WTC11 (cell line): ENCODE measurements at regions not wholly inside any gene's neighbourhood (a gene's known extent, or its start where the extent isn't known, plus 50 kb on each side); places are given as distances from the start of the nearest gene placed in this dataset.

Experiments used
- ATAC-seq: fragments of 200-7000 bp; cut with Tn5 transposase; 2 replicates; pipeline ENCODE4 v1.10.0; 2021; ENCODE audit warnings: mild to moderate bottlenecking, moderate library complexity
- CTCF ChIA-PET: fragments of 300-600 bp; sonication (Branson Sonifier 250); formaldehyde crosslinking; loops from one replicate; lab custom pipeline; 2021; ENCODE audit warnings: antibody characterized with exemption; lab: Charles Lee
- POLR2A ChIA-PET: fragments of 350-600 bp; sonication (Branson Sonifier 250); formaldehyde crosslinking; loops from one replicate; lab custom pipeline; 2021; ENCODE audit warnings: antibody characterized with exemption; lab: Charles Lee
- DNase-seq: peaks from one replicate; pipeline ENCODE4 v3.0.0; 2021; ENCODE audit warnings: low spot score
- H3K27ac Mint-ChIP-seq: 2 replicates; pipeline ENCODE4 v1.8.0; 2021; ENCODE audit warnings: mixed read lengths
- H3K27me3 Mint-ChIP-seq: 2 replicates; pipeline ENCODE4 v1.8.0; 2021; ENCODE audit warnings: low read depth, mild to moderate bottlenecking, moderate library complexity, mixed read lengths
- H3K36me3 Mint-ChIP-seq: 2 replicates; pipeline ENCODE4 v1.8.0; 2021; ENCODE audit warnings: mixed read lengths
- H3K4me1 Mint-ChIP-seq: 2 replicates; pipeline ENCODE4 v1.8.0; 2022; ENCODE audit warnings: mixed read lengths
- H3K4me3 Mint-ChIP-seq: 2 replicates; pipeline ENCODE4 v1.8.0; 2021; ENCODE audit warnings: mild to moderate bottlenecking, moderate library complexity, mixed read lengths
- H3K9me3 Mint-ChIP-seq: 2 replicates; pipeline ENCODE4 v1.8.0; 2021; ENCODE audit warnings: mixed read lengths
- ATF3 ChIP-seq: sonication (generic); formaldehyde crosslinking; conservative IDR thresholded peaks from 2 replicates; pipeline ENCODE4 v1.8.1; 2022; ENCODE audit warnings: mild to moderate bottlenecking, missing genetic modification reagents
- CDX4 ChIP-seq: fragments of 250-450 bp; sonication (Bioruptor Pico); IDR thresholded peaks from 2 replicates; pipeline ENCODE4 v1.9.0; 2021; ENCODE audit warnings: moderate library complexity, mild to moderate bottlenecking, inconsistent platforms, borderline replicate concordance
- ETV6 ChIP-seq: sonication (generic); formaldehyde crosslinking; IDR thresholded peaks from 2 replicates; pipeline ENCODE4 v1.8.1; 2022; ENCODE audit warnings: mild to moderate bottlenecking, missing genetic modification reagents
- FOXJ3 ChIP-seq: sonication (generic); formaldehyde crosslinking; IDR thresholded peaks from 2 replicates; pipeline ENCODE4 v1.9.0; 2021; ENCODE audit warnings: missing genetic modification reagents, mild to moderate bottlenecking, borderline replicate concordance
- FOXK1 ChIP-seq: sonication (generic); formaldehyde crosslinking; IDR thresholded peaks from 2 replicates; pipeline ENCODE4 v1.8.0; 2022; ENCODE audit warnings: mild to moderate bottlenecking, moderate library complexity, missing genetic modification reagents
- GRHL2 ChIP-seq: fragments of 250-450 bp; sonication (Bioruptor Pico); IDR thresholded peaks from 2 replicates; pipeline ENCODE4 v1.8.0; 2022; ENCODE audit warnings: mild to moderate bottlenecking, moderate library complexity; ENCODE audit not compliant: insufficient replicate concordance, severe bottlenecking
- HMGXB4 ChIP-seq: sonication (generic); formaldehyde crosslinking; IDR thresholded peaks from 2 replicates; pipeline ENCODE4 v1.8.1; 2023; ENCODE audit warnings: mild to moderate bottlenecking, moderate library complexity, missing genetic modification reagents
- IRF1 ChIP-seq: sonication (generic); formaldehyde crosslinking; IDR thresholded peaks from 2 replicates; pipeline ENCODE4 v1.8.0; 2023; ENCODE audit warnings: missing genetic modification reagents
- IRF2 ChIP-seq: sonication (generic); formaldehyde crosslinking; IDR thresholded peaks from 2 replicates; pipeline ENCODE4 v1.8.0; 2022; ENCODE audit warnings: low read depth, missing genetic modification reagents, borderline replicate concordance
- JUN ChIP-seq: sonication (generic); formaldehyde crosslinking; IDR thresholded peaks from 2 replicates; pipeline ENCODE4 v1.8.0; 2023; ENCODE audit warnings: mild to moderate bottlenecking, missing genetic modification reagents
- MAX ChIP-seq: sonication (generic); formaldehyde crosslinking; IDR thresholded peaks from 2 replicates; pipeline ENCODE4 v1.8.0; 2022; ENCODE audit warnings: mild to moderate bottlenecking, missing genetic modification reagents
- NFATC4 ChIP-seq: fragments of 250-450 bp; sonication (Bioruptor Pico); IDR thresholded peaks from 2 replicates; pipeline ENCODE4 v1.9.0; 2021; ENCODE audit warnings: mild to moderate bottlenecking
- PRDM15 ChIP-seq: sonication (generic); formaldehyde crosslinking; IDR thresholded peaks from 2 replicates; pipeline ENCODE4 v1.8.0; 2022; ENCODE audit warnings: missing genetic modification reagents
- TEAD1 ChIP-seq: sonication (generic); formaldehyde crosslinking; IDR thresholded peaks from 2 replicates; pipeline ENCODE4 v1.8.0; 2022; ENCODE audit warnings: mild to moderate bottlenecking, missing genetic modification reagents
- ZMAT4 ChIP-seq: fragments of 250-450 bp; sonication (Bioruptor Pico); IDR thresholded peaks from 2 replicates; pipeline ENCODE4 v1.9.0; 2021; ENCODE audit warnings: mild to moderate bottlenecking
- ZNF219 ChIP-seq: sonication (generic); formaldehyde crosslinking; IDR thresholded peaks from 2 replicates; pipeline ENCODE4 v1.8.0; 2023; ENCODE audit warnings: missing genetic modification reagents, mild to moderate bottlenecking, borderline replicate concordance
- ZNF423 ChIP-seq: fragments of 250-450 bp; sonication (Bioruptor Pico); IDR thresholded peaks from 2 replicates; pipeline ENCODE4 v2.1.2; 2022; ENCODE audit warnings: mild to moderate bottlenecking, moderate library complexity
- ZNF532 ChIP-seq: fragments of 250-450 bp; sonication (Bioruptor Pico); IDR thresholded peaks from 2 replicates; pipeline ENCODE4 v1.9.0; 2021; ENCODE audit warnings: mild to moderate bottlenecking, borderline replicate concordance

- ATAC-seq: no peak
- peaks cover 30% of the 10 kb centered on the region for H3K9me3 Mint-ChIP-seq
- H3K27me3 Mint-ChIP-seq: no peaks in the 10 kb centered on the region
- TF ChIP-seq MAX (no peak), ETV6 (no peak)
- no peak overlapping the region for H3K4me3 Mint-ChIP-seq
- DNase-seq: no peak
- H3K27ac Mint-ChIP-seq: no peak overlapping the region
- no peaks in the 10 kb centered on the region for H3K4me1 Mint-ChIP-seq
- POLR2A ChIA-PET: no interaction called here
- peaks cover 2% of the 10 kb centered on the region; the same call in 1 of the 2 replicates for H3K36me3 Mint-ChIP-seq
- CTCF ChIA-PET: no interaction called here
Measured at GRCh38 chr6:66230591-66230990, 523.6 kb upstream of the EYS start.

GRCh38 chr6:66226109-66226508 lies 519.1 kb upstream of the EYS start:
- H3K27me3 Mint-ChIP-seq: no peaks in the 10 kb centered on the region
- CTCF ChIA-PET: no interaction called here
- H3K9me3 Mint-ChIP-seq: peaks cover 21% of the 10 kb centered on the region
- H3K27ac Mint-ChIP-seq: no peak overlapping the region
- TF ChIP-seq ATF3 (no peak), JUN (no peak), GRHL2 (no peak), TEAD1 (CRISPR knock-in tag) (no peak), CDX4 (no peak), MAX (no peak)
- TF ChIP-seq, all 79 proteins: peak for 0
- H3K36me3 Mint-ChIP-seq: peaks cover 10% of the 10 kb centered on the region; the same call in 1 of the 2 replicates
- POLR2A ChIA-PET: no interaction called here
- ATAC-seq (no peak), DNase-seq (no peak)
- H3K4me3 Mint-ChIP-seq: no peak overlapping the region
- no peaks in the 10 kb centered on the region for H3K4me1 Mint-ChIP-seq

- CTCF ChIA-PET: no interaction called here
- Mint-ChIP-seq H3K9me3 (peaks cover 74% of the 10 kb centered on the region), H3K27me3 (no peaks in the 10 kb centered on the region), H3K27ac (no peak overlapping the region), H3K4me3 (no peak overlapping the region), H3K36me3 (peaks cover 73% of the 10 kb centered on the region), H3K4me1 (no peaks in the 10 kb centered on the region)
- POLR2A ChIA-PET: no interaction called here
- ATAC-seq (no peak), DNase-seq (no peak)
- TF ChIP-seq NFATC4 (CRISPR knock-in tag) (no peak), IRF2 (CRISPR knock-in tag) (no peak), ZNF532 (CRISPR knock-in tag) (no peak), ZNF219 (CRISPR knock-in tag) (no peak), HMGXB4 (CRISPR knock-in tag) (no peak), ZMAT4 (CRISPR knock-in tag) (no peak), ZNF423 (CRISPR knock-in tag) (no peak), IRF1 (CRISPR knock-in tag) (no peak), FOXJ3 (CRISPR knock-in tag) (no peak), FOXK1 (CRISPR knock-in tag) (no peak), PRDM15 (CRISPR knock-in tag) (no peak)
Measured at GRCh38 chr6:66210964-66211363, 503.9 kb upstream of the EYS start.
